ENCODE measurements at regions not wholly inside any gene's neighbourhood (a gene's known extent, or its start where the extent isn't known, plus 50 kb on each side); places are given as distances from the start of the nearest gene placed in this dataset.
A peak's percentile ranks its signal among the peaks of the same experiment; 100 is the strongest.
"Not testable (repeated sequence)": the region's sequence is repeated elsewhere in the genome, so short reads cannot be mapped to it uniquely, and the experiment has no call there.

- DNase-seq (ENCODE audit: low read depth, low spot score); CTCF ChIA-PET; H3K4me3 ChIP-seq (ENCODE audit: low read depth, low read length); H3K9me3 ChIP-seq (ENCODE audit: control insufficient read depth, insufficient read depth, low read length); POLR2A ChIA-PET; H3K27me3 ChIP-seq (ENCODE audit: control insufficient read depth, insufficient read depth, low read length); H3K27ac ChIP-seq (ENCODE audit: low read depth, low read length): not testable (repeated sequence)
Measured at GRCh38 chr2:179385756-179386155, 121.1 kb upstream of the SESTD1 start.

- POLR2A ChIA-PET, result no interaction called here
- no peak overlapping the region for H3K27ac ChIP-seq (ENCODE audit: low read depth, low read length)
- DNase-seq (ENCODE audit: low read depth, low spot score), result no peak
- peaks cover 2% of the 10 kb centered on the region; the same call in 1 of the 2 replicates for H3K9me3 ChIP-seq (ENCODE audit: control insufficient read depth, insufficient read depth, low read length)
- H3K27me3 ChIP-seq (ENCODE audit: control insufficient read depth, insufficient read depth, low read length), result no peaks in the 10 kb centered on the region
- no peak overlapping the region for H3K4me3 ChIP-seq (ENCODE audit: low read depth, low read length)
- CTCF ChIA-PET, result no interaction called here
- TF ChIP-seq CTCF (IDR thresholded peaks at IDR 0.05; ENCODE audit: low read depth, low read length), result no peak
Measured at GRCh38 chr2:179383975-179384374, 119.3 kb upstream of the SESTD1 start.

GRCh38 chr2:179377296-179377695 is 112.7 kb upstream of the SESTD1 start:
- TF ChIP-seq CTCF (IDR thresholded peaks at IDR 0.05; ENCODE audit: low read depth, low read length), result no peak
- H3K9me3 ChIP-seq (ENCODE audit: control insufficient read depth, insufficient read depth, low read length), result no peaks in the 10 kb centered on the region
- no peak overlapping the region for H3K27ac ChIP-seq (ENCODE audit: low read depth, low read length)
- DNase-seq (ENCODE audit: low read depth, low spot score), result no peak
- ChIA-PET POLR2A (no interaction called here), CTCF (interaction anchor here (0.6 to 1.5 kb wide), 2 partner anchors 28 to 33 kb away, joined by 3 read pairs; no protein-coding TSS in a partner anchor)
- H3K27me3 ChIP-seq (ENCODE audit: control insufficient read depth, insufficient read depth, low read length), result peaks cover 5% of the 10 kb centered on the region
- H3K4me3 ChIP-seq (ENCODE audit: low read depth, low read length), result no peak overlapping the region

- H3K9me3 ChIP-seq (ENCODE audit: control insufficient read depth, insufficient read depth, low read length), result no peaks in the 10 kb centered on the region
- ChIA-PET CTCF (interaction anchor here (1.5 kb wide), 1 partner anchor 34 kb away, joined by 3 read pairs; no protein-coding TSS in a partner anchor), POLR2A (no interaction called here)
- H3K4me3 ChIP-seq (ENCODE audit: low read depth, low read length), result no peak overlapping the region
- no peak for TF ChIP-seq CTCF (IDR thresholded peaks at IDR 0.05; ENCODE audit: low read depth, low read length)
- peak; percentile 26 for DNase-seq (ENCODE audit: low read depth, low spot score)
- peaks cover 5% of the 10 kb centered on the region for H3K27me3 ChIP-seq (ENCODE audit: control insufficient read depth, insufficient read depth, low read length)
- H3K27ac ChIP-seq (ENCODE audit: low read depth, low read length), result no peak overlapping the region
Measured at GRCh38 chr2:179376881-179377280, 112.2 kb upstream of the SESTD1 start.

GRCh38 chr2:179373816-179374215 is 109.2 kb upstream of the SESTD1 start:
- TF ChIP-seq CTCF (IDR thresholded peaks at IDR 0.05; ENCODE audit: low read depth, low read length), result no peak

GRCh38 chr2:179365561-179365960 is 100.9 kb upstream of the SESTD1 start:
- POLR2A ChIA-PET; CTCF ChIA-PET; H3K4me3 ChIP-seq (ENCODE audit: low read depth, low read length); DNase-seq (ENCODE audit: low read depth, low spot score); H3K9me3 ChIP-seq (ENCODE audit: control insufficient read depth, insufficient read depth, low read length); H3K27me3 ChIP-seq (ENCODE audit: control insufficient read depth, insufficient read depth, low read length); H3K27ac ChIP-seq (ENCODE audit: low read depth, low read length): not testable (repeated sequence)

More at GRCh38 chr2:179373816-179374215, 109.2 kb upstream of the SESTD1 start:
- H3K27ac ChIP-seq (ENCODE audit: low read depth, low read length), result no peak overlapping the region
- ChIA-PET POLR2A (no interaction called here), CTCF (interaction anchor here (0.7 kb wide), 1 partner anchor 699 kb away, joined by 4 read pairs; no protein-coding TSS in a partner anchor)
- no peaks in the 10 kb centered on the region for H3K9me3 ChIP-seq (ENCODE audit: control insufficient read depth, insufficient read depth, low read length)
- no peak overlapping the region for H3K4me3 ChIP-seq (ENCODE audit: low read depth, low read length)
- no peak for DNase-seq (ENCODE audit: low read depth, low spot score)
- peaks cover 5% of the 10 kb centered on the region for H3K27me3 ChIP-seq (ENCODE audit: control insufficient read depth, insufficient read depth, low read length)

Measured in AG04450 (cell line).